GM12872 (cell line): ENCODE measurements at regions not wholly inside any gene's neighbourhood (a gene's known extent, or its start where the extent isn't known, plus 50 kb on each side); places are given as distances from the start of the nearest gene placed in this dataset.

Source experiments
- CTCF ChIP-seq: IDR thresholded peaks from 3 replicates; pipeline ENCODE4 v1.5.1; 2011; ENCODE audit warnings: low read depth, mild to moderate bottlenecking, low read length, moderate library complexity; ENCODE audit not compliant: insufficient read depth

DNA sequence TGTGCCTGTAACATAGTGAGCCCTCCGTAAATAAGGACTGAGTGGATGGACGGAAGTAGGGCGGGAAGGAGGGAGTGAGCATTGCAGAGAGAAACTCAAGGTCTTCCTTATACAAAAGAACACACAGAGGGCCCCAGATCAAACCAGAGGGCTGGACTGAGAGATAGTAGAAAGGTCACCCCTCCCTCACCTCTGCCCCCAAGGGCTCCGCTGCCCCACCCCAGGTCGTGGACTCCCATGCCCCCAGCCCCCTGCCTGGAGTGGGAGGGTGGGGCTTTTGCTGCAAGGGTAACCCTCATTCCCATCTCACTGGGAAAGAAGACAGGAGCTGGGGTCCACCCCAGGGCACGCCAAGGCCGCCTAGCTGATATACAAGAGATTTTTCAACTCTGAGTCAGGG, 157.0 kb downstream of the MN1 start:
- TF ChIP-seq CTCF = no peak

DNA sequence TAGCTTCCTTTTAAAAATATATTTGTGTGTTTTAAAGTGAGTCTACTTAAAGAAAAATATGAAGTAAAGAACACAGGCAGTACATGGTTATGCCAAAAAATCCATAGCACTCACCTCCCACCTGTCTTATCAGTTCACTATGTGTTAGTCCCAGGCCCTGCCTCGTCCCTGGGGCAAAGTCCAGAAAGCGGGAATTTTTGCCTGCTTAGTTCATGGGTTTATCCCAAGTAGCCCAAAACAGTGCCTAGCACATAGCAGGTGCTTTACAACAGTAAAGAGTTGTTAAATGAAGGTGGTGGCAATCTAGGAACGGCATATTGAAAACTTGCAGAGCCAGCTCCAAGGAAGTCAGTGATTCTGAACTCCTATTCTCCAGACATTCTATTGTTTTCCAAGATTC, 154.0 kb downstream of the MN1 start:
- TF ChIP-seq CTCF = no peak

GRCh38 chr22:27648074-27648473, 153.5 kb downstream of the MN1 start:
- TF ChIP-seq CTCF = no peak

DNA sequence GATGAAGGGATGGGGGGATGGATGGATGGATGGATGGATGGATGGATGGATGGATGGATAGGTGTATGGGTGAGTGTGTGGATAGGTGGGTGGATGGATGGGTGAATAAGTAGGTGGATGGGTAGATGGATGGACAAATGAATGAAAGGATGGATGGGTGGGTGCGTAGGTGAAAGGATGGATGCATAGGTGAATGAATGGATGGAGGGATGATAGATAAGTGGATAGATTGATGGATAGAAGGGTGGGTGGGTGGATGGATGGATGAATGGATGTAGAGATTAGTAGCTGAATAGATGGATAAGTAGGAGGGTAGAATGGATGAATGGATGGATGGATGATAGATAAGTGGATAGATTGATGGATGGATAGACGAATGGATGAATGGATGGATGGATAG, 152.7 kb downstream of the MN1 start:
- TF ChIP-seq CTCF = no peak

GRCh38 chr22:27650572-27650971, 151.0 kb downstream of the MN1 start:
- TF ChIP-seq CTCF = no peak

DNA sequence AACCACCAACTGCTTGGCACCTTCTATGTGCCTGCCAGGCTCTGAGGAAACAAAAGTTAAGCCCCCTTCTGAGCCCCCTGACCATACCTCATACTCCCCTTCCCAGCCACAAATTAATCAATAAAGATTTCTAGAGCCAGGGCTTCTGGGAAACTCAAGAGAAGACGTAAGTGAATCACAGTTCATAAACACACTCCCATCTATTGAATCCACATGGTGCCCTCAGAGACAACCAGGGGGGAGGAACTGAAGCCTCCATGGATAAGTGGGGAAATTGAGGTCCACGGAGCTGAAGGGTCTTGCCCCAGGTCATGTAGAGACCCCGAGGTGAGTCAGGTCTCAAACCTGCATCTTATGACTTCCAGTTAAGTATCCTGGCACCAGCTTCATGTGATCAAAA, 150.6 kb downstream of the MN1 start:
- TF ChIP-seq CTCF = no peak

GRCh38 chr22:27651486-27651885, 150.1 kb downstream of the MN1 start:
- no peak for TF ChIP-seq CTCF
